Stimulated activated CD4-positive, alpha-beta T cell treated with anti-CD3 and anti-CD28 coated beads, Interleukin-1b, Interleukin-23, amount 100 ng/mL, for 48 hours (primary cell): ENCODE measurements at regions not wholly inside any gene's neighbourhood (a gene's known extent, or its start where the extent isn't known, plus 50 kb on each side); places are given as distances from the start of the nearest gene placed in this dataset.

ENCODE experiments used
- DNase-seq: peaks from one replicate; pipeline ENCODE4 v3.0.0-alpha.2; 2020

DNA sequence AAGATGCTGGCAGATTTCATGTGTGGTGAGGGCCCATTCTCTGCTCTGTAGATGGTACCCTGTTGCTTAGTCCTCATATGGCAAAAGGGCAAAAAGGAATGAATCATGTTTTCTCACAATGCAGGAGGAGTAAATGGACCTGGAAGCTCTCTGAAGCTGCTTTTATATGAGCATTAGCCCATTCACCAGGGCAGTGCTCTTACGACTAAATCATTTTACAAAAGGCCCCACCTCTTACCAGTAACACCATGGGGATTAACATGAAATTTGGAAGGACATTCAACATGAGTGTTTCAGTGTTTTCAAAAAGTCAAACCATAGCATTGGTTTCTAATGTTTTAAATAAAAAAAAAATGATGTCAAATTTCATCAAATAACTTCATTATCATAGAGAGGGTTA lies 495.7 kb upstream of the CBLB start:
- DNase-seq, result no peak

DNA sequence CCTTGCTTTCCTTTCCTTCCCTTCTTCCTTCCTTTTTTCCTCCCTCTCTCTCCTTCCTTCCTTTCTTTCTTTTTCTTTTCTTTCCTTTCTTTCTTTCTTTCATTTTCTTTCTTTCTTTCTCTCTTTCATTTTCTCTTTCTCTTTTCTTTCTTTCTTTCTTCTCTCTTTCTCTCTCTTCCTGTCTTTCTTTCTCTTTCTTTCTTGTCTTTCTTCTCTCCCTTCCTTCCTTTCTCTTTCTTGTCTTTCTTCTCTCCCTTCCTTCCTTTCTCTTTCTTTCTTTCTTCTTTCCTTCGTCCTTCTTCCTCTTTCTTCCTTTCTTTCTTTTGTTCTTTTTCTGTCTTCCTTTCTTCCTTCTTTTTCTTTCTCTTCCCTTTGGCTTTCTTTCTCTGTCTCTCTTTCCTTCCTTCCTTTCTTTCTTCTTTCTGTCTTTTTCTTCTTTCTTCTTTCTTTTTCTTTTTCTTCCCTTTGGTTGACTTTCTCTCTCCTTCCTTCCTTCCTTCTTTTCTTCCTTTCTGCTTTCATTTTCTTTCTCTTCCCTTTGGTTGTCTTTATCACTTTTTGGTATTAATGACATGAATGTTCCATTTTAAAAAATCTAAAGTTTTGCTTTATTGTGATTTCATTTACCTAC lies 496.4 kb upstream of the CBLB start:
- DNase-seq, result no peak

DNA sequence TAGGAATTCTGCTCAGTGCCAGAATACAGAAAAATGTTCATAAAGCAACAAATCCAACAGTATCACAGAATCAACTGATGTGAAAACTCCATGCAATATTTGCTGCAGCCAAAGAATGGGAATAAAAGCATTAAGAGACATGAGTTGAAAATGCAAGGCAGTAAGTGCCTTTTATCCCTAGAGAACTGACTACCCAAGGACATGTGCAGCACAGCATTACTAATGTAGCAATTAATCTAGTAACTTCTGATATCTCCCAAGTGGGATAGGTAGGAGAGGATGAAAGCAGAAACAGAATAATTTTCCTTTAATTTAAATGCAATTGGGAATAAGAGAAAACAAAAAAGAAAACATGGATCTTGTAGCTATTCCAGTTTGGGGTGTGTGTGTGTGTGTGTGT lies 497.5 kb upstream of the CBLB start:
- DNase-seq, result no peak

DNA sequence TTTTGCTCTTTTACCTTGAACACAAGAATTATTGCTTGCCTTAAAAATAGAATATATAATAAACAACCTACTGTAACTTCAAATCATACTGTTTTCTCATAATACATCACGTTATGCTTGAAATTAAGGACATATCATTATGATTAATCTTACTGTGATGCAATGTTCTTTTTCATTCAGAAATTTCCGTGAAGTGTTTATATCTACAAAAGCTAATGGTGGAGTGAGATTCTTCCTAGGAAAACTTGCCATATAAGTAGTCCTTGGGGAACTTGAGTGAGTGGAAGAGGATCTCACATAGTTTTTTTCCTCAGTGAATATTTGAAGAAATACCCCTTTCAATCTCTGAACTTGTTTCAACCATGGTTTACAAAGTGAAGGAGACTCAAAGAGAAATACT lies 498.7 kb upstream of the CBLB start:
- DNase-seq, result no peak

DNA sequence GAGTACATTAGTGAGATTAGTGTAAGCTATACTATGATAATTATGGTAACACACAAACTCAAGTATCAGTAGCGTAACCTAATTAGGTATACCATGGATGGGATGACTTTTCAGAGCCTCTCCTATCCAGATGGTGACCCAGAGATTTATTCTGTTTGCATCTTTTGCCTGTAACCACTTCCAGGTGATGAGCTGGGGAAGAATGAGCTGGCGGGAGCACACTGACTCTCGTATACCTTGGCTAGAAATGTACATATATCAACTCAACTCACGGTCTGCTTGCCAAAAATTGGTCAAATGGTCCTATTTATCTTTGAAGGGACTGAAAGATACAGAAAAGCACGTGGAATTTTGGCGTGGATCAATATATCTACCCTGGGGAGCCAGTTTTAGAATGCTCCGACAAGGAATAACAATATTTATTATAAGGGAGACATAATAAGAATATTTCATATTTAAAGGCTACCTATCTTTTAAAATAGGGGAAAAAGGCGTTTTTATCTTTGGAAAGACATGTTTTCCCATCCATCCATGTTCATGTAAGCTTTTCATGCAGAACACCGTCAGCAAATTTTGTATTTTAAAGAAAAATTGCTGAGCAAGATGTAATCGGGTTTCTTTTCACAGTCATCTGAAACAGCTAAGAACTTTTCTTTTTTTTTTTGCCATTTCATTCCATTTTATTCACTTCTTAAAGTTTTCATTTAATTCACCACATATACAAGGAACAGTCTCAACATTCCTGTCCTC lies 502.6 kb upstream of the CBLB start:
- DNase-seq, result no peak

- DNase-seq, result no peak
These were observed 503.4 kb upstream of the CBLB start for GRCh38 chr3:106371971-106372805.

- DNase-seq, result no peak
These were observed 504.0 kb upstream of the CBLB start for GRCh38 chr3:106372806-106373190.

DNA sequence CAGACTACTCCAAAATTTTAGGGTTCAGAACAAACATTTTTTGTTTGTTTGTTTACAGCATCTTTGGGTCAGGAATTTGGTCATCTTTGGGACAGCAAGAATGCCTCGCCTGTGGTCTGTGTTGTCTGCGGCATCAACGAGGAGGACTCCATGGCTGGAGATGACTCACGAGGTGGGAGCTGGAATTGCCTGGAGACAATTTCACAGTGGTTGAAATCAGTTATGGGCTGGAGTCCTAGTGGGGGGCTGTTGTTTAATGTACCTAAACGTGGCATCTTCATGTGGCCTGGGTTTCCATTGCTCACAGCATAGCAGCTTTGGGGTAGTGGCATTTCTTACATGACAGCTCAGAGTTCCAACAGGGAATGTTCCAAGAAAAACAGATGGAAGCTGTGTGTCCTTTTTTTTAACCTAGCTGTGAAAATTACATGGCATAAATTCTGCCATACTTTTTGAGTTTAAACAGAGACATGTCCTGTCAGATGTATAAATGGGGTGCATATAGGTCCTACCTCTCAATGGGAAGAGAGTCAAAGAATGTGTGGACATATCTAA lies 507.3 kb upstream of the CBLB start:
- DNase-seq, result no peak

DNA sequence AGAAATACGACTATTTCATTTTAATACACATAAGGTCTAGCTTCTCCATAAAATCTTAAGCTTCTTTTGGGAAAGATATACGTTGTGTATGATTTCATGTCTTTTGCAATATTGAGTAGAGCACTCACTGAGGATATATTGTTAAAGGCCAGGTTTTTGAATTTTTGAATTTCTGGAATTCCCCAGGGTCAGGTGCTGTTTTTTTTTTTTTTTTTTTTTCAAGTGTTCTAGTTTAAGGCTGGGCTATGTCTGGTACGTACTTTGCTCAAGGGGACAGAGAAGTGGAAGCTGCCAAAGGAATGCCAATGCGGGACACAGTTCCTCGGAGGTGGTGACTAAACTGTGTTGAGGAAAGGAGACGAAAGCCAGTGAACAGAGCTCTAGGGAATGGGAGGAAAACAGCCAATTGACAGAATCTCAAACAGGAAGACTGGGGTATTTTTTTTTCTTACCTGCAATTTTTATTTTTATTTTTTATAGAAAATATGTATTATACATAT lies 510.5 kb upstream of the CBLB start:
- no peak for DNase-seq

DNA sequence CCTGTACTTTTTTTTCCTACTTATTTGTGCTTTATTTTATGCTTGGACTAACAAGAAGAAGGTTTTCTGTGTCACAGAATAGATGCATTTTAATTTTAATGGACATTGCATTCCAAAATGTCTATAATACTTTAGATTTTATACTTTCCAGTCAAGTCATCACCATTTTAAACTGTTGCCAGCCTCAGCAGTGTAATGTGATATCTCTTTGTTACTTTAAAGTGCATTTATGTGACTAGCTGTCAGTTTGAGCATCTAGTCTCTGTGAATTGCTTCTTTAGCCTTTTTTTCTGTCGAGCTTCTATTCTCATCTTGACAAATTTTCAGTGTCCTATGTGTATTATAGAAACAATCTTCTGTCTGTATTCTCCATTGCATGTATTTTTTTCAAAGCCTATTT lies 511.4 kb upstream of the CBLB start:
- no peak for DNase-seq

- DNase-seq, result no peak
These were observed 512.6 kb upstream of the CBLB start for GRCh38 chr3:106381286-106381938.

DNA sequence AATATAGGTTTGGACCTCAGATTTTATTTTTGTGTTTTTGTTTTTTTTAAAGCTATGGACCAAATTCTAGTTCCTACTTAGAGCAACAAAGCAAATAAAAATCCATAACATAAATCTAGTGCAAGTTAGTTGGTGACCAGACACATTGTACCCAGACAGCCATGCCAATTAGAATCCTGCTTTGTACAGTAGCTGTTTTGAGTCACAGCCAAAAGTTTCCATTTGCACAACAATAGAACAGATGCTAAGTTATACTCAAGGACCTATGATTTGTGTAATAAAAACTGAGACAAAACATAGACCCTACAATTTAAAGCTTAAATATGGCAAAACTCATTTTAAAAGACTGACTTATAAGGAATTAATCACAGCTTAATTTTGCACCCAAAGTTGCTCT lies 513.1 kb upstream of the CBLB start:
- no peak for DNase-seq

- DNase-seq, result no peak
These were observed 517.2 kb upstream of the CBLB start for GRCh38 chr3:106386050-106386449.

DNA sequence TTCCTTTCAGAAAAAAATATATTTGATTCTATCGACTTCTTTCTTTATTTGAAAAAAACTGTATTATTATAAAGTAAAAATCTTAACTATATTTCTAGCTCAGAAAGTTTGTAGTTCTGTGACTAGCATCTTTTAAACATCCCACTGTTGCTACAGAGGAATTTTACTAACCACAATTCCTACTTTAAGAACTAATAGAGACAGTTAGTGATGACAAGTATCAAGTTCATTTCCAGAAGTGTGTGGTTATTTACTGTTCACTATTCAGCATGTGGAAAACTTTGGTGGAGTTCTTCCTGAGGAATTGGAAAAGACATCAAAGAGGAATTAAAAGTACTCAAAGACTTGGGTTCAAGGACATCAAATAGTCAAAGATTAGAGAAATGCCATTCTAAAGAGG lies 524.1 kb upstream of the CBLB start:
- DNase-seq, result no peak

- DNase-seq, result no peak
These were observed 528.2 kb upstream of the CBLB start for GRCh38 chr3:106397006-106397405.

DNA sequence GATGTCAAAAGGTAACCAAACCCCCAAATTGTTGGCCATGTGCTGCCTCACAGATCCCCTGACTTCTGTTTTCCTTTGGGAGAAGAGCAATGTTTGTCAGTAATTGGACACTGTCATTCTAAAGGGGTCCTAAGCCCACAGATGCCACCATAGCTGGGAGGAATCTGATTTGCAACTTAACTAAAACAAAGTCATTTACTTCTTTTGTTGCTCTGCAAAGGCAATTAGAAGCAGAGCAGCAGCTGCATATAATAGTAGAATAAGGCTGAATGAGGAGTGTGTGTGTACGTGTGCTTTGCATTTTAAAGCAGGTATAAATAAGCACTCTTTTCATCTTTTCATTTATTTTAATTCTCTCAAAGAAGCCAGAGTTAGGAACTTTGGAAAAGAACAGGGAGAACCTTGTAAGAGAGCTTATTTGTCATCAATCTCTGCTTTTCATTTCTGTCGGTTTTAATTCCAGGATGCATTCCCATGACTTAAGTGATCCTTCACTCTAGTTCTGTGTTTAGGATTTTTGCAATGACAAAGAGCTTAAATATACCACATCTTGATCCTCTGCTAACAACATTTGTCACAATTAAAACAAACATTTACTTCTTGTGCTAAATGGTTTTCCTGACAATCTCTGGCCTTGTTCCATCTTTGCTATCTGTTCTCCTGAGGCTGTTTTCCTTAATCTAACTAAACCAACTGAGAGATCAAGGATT lies 530.2 kb upstream of the CBLB start:
- DNase-seq, result no peak

DNA sequence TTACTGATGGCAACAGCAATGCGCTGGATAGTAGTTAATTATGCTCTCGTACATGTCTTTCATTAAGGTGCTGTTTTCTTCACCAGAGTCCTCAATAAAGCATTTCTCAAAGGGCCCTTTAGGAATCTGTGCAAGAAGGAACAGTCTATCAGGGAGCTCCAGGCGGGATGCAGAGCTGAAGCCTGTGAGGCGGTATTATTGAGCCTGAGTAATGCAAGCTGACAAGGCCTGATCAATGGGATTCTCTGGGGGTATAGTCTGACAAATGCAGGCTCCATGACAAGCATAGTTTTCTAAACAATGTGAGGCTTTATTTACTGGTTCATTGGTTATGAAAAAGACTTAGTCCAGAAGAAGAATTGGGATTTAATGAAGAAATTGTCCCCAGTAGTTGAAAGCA lies 530.9 kb upstream of the CBLB start:
- DNase-seq, result no peak

DNA sequence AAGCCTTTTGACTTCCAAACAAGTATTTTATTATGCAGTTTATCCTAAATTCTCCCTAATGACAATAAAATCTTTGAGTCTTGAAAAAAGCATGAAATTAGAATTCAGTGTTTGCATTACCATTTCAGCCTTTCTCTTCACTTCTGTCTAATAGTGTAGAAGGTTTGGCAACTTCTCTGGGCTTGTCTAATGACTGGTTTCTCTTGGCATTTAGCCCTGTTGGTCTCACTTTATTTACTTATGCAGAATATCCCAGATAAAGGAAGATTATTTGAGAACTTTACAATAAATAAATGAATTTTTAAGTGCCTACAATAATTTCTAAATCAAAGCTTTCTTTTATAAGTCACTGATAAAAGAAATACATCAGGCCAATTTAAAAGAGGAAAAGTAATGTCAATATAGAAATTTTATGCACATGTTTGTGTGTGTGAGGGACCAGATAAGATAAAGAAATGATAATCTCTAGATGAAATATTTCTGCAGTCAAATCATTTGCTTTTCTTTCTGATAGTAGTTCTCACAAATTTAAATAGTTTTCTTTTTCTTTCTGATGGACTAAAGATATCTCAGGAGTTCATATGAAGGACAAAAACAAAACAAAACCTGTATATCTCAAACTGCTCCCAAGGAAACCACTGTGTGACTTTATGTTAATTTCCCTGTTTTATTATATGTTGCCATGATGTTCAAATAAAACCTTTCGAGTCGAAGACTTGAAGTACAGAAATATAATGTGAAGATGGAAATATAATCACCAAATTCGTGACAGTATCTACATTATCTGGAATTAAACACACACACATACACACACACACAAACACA lies 533.1 kb upstream of the CBLB start:
- DNase-seq, result no peak

DNA sequence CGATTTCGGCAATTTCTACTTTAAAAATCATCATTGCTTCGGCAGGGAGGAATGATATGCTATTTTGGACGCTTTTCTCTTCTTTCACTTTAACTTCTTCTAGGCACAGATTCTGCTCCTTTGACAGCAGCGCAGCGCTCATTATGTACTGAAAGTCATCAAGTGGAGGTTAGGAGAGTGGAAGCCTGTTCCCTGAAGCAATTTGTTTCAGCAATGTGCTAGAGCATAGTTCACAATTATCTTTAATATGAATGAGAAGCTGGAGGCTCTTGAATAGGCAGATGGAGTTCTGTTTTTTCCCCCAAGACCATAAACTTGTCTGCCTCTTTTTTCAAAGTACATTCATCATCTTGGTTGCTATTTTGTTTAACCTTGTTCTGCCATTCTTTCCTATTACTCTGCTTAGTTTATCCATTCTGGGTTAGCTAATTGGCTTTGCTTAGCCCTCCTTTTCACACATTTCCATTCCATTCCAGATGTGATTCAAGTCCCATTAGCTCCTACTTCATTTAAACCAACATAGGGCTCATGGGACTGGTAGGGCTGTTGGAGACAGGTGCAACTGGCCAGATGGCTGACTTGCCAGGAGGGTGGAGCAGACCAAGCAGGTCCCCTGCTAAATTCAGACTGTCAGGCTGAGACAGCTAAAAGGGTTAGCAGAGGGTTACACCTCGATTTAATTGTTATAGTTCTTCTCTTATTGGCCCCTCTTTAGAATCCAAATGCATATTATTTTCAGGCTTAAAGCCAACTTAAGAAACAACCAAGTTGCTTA lies 534.7 kb upstream of the CBLB start:
- no peak for DNase-seq

GRCh38 chr3:106413683-106414082 lies 544.9 kb upstream of the CBLB start:
- DNase-seq, result no peak

DNA sequence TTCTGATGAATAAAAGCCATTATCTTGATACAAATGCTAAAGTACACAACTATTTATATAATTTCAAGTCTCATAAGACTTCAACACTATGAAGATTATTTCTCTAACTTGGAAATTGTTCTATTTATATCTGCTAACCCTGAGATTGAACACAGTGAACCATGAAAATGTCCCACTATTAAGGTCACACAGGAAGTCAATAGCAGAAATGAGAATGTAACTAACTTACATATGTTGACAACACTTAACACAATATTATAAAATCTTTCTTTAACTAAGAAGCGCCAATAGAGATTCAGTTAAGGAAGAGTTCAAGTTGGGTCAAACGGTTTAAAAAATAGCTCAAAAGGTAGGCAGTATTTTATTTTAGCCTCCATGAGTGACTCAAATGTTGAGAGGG lies 551.8 kb upstream of the CBLB start:
- DNase-seq, result no peak
